Liver (tissue), 3 donors: ENCODE measurements at regions not wholly inside any gene's neighbourhood (a gene's known extent, or its start where the extent isn't known, plus 50 kb on each side); places are given as distances from the start of the nearest gene placed in this dataset.

Source experiments
- EGR1 ChIP-seq, 2 donors: IDR thresholded peaks; 2 replicates each; pipeline ENCODE4 v1.6.1; 2016 to 2018; ENCODE audit warnings: antibody characterized with exemption in 2 of 2, low read depth in 2 of 2
- GABPA ChIP-seq, 2 donors: IDR thresholded peaks in 1 of 2; conservative IDR thresholded peaks in 1 of 2; 2 replicates each; pipeline ENCODE4 v1.6.1; 2016; ENCODE audit warnings: antibody characterized with exemption in 2 of 2, mild to moderate bottlenecking in 1 of 2, moderate library complexity in 1 of 2
- HNF4G ChIP-seq: IDR thresholded peaks from 2 replicates; pipeline ENCODE4 v1.6.1; 2016; ENCODE audit warnings: antibody characterized with exemption
- JUND ChIP-seq, 2 donors: IDR thresholded peaks; 2 replicates each; pipeline ENCODE4 v1.6.1; 2016; ENCODE audit warnings: antibody characterized with exemption in 2 of 2
- RAD21 ChIP-seq, 2 donors: IDR thresholded peaks; 2 replicates each; pipeline ENCODE4 v1.6.1; 2016; ENCODE audit warnings: antibody characterized with exemption in 2 of 2, mild to moderate bottlenecking in 2 of 2
- RXRA ChIP-seq, 2 donors: IDR thresholded peaks; 2 replicates each; pipeline ENCODE4 v1.6.1; 2017 to 2018; ENCODE audit warnings: antibody characterized with exemption in 2 of 2, mild to moderate bottlenecking in 1 of 2
- SP1 ChIP-seq: IDR thresholded peaks from 2 replicates; pipeline ENCODE4 v1.6.1; 2018; ENCODE audit warnings: antibody characterized with exemption, mild to moderate bottlenecking
- YY1 ChIP-seq: IDR thresholded peaks from 2 replicates; pipeline ENCODE4 v1.6.1; 2016; ENCODE audit warnings: antibody characterized with exemption, mild to moderate bottlenecking
- TF ChIP-seq, protein P1 (sequence below): fragments of 150-350 bp; IDR thresholded peaks from 2 replicates; pipeline ENCODE4 v1.5.1; 2017; ENCODE audit warnings: improper control_type of control experiment, low read depth, low read length; ENCODE audit not compliant: missing input control
- TF ChIP-seq, protein P2 (sequence below): IDR thresholded peaks from 2 replicates; pipeline ENCODE4 v1.6.1; 2016; ENCODE audit warnings: antibody characterized with exemption
- TF ChIP-seq, protein P3 (sequence below): IDR thresholded peaks from 2 replicates; pipeline ENCODE4 v1.6.1; 2016; ENCODE audit warnings: antibody characterized with exemption
- TF ChIP-seq, protein P4 (sequence below): IDR thresholded peaks from 2 replicates; pipeline ENCODE4 v1.6.1; 2016; ENCODE audit warnings: antibody characterized with exemption, mild to moderate bottlenecking
- TF ChIP-seq, protein P5 (sequence below): IDR thresholded peaks from 2 replicates; pipeline ENCODE4 v1.6.1; 2016; ENCODE audit warnings: antibody characterized with exemption
- donor health status: healthy.
- donor health status: healthy.

DNA sequence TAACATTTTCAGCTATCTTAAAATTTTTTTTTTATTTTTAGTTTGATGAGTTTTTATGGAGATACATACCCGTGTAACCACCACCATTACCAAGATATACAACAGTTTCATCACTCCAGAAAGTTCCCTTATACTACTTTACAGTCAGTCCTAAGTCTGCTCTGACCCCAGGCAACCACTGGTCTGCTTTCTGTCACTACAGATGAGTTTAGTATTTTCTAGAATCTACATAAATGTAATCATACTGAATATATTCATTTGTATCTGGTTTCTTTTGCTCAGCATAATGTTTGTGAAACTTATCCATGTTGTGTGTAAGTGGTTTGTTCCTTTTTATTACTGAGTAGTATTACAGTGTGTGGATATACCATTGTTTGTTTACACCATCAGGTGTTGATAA is 127.8 kb downstream of the GAS1 start:
- TF ChIP-seq, protein P1, sequence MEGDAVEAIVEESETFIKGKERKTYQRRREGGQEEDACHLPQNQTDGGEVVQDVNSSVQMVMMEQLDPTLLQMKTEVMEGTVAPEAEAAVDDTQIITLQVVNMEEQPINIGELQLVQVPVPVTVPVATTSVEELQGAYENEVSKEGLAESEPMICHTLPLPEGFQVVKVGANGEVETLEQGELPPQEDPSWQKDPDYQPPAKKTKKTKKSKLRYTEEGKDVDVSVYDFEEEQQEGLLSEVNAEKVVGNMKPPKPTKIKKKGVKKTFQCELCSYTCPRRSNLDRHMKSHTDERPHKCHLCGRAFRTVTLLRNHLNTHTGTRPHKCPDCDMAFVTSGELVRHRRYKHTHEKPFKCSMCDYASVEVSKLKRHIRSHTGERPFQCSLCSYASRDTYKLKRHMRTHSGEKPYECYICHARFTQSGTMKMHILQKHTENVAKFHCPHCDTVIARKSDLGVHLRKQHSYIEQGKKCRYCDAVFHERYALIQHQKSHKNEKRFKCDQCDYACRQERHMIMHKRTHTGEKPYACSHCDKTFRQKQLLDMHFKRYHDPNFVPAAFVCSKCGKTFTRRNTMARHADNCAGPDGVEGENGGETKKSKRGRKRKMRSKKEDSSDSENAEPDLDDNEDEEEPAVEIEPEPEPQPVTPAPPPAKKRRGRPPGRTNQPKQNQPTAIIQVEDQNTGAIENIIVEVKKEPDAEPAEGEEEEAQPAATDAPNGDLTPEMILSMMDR: no peak
- TF ChIP-seq, protein P2, sequence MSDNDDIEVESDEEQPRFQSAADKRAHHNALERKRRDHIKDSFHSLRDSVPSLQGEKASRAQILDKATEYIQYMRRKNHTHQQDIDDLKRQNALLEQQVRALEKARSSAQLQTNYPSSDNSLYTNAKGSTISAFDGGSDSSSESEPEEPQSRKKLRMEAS: no peak
- TF ChIP-seq, protein P3, sequence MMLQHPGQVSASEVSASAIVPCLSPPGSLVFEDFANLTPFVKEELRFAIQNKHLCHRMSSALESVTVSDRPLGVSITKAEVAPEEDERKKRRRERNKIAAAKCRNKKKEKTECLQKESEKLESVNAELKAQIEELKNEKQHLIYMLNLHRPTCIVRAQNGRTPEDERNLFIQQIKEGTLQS: no peak
- TF ChIP-seq EGR1 (IDR thresholded peaks at IDR 0.05; ENCODE audit: low read depth in 2 of 2): no peak
- TF ChIP-seq, protein P4, sequence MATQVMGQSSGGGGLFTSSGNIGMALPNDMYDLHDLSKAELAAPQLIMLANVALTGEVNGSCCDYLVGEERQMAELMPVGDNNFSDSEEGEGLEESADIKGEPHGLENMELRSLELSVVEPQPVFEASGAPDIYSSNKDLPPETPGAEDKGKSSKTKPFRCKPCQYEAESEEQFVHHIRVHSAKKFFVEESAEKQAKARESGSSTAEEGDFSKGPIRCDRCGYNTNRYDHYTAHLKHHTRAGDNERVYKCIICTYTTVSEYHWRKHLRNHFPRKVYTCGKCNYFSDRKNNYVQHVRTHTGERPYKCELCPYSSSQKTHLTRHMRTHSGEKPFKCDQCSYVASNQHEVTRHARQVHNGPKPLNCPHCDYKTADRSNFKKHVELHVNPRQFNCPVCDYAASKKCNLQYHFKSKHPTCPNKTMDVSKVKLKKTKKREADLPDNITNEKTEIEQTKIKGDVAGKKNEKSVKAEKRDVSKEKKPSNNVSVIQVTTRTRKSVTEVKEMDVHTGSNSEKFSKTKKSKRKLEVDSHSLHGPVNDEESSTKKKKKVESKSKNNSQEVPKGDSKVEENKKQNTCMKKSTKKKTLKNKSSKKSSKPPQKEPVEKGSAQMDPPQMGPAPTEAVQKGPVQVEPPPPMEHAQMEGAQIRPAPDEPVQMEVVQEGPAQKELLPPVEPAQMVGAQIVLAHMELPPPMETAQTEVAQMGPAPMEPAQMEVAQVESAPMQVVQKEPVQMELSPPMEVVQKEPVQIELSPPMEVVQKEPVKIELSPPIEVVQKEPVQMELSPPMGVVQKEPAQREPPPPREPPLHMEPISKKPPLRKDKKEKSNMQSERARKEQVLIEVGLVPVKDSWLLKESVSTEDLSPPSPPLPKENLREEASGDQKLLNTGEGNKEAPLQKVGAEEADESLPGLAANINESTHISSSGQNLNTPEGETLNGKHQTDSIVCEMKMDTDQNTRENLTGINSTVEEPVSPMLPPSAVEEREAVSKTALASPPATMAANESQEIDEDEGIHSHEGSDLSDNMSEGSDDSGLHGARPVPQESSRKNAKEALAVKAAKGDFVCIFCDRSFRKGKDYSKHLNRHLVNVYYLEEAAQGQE: no peak
- TF ChIP-seq YY1: no peak
- TF ChIP-seq JUND (IDR thresholded peaks at IDR 0.05): no peak
- TF ChIP-seq RAD21 (IDR thresholded peaks at IDR 0.05): no peak
- TF ChIP-seq, protein P5, sequence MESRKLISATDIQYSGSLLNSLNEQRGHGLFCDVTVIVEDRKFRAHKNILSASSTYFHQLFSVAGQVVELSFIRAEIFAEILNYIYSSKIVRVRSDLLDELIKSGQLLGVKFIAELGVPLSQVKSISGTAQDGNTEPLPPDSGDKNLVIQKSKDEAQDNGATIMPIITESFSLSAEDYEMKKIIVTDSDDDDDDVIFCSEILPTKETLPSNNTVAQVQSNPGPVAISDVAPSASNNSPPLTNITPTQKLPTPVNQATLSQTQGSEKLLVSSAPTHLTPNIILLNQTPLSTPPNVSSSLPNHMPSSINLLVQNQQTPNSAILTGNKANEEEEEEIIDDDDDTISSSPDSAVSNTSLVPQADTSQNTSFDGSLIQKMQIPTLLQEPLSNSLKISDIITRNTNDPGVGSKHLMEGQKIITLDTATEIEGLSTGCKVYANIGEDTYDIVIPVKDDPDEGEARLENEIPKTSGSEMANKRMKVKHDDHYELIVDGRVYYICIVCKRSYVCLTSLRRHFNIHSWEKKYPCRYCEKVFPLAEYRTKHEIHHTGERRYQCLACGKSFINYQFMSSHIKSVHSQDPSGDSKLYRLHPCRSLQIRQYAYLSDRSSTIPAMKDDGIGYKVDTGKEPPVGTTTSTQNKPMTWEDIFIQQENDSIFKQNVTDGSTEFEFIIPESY: no peak
- TF ChIP-seq GABPA (IDR thresholded peaks at IDR 0.05 in 1 of 2, conservative IDR thresholded peaks at IDR 0.05 in 1 of 2): no peak
- TF ChIP-seq SP1: no peak
- no peak for TF ChIP-seq HNF4G
- TF ChIP-seq RXRA (IDR thresholded peaks at IDR 0.05): no peak
